HCT116 (cell line): ENCODE measurements at regions not wholly inside any gene's neighbourhood (a gene's known extent, or its start where the extent isn't known, plus 50 kb on each side); places are given as distances from the start of the nearest gene placed in this dataset.

Experiments used
- CEBPB ChIP-seq: IDR thresholded peaks from 2 replicates; pipeline ENCODE4 v1.6.1; 2012; ENCODE audit warnings: low read depth
- CTCF ChIP-seq, 3 experiments: fragments of 200-600 bp in 1 of 3; sonication (generic) in 1 of 3; IDR thresholded peaks in 2 of 3; conservative IDR thresholded peaks in 1 of 3; 2 replicates each; pipeline ENCODE4 v1.5.1; 2012 to 2017; ENCODE audit warnings: low read depth in 2 of 3, low read length in 2 of 3, antibody characterized with exemption in 1 of 3, borderline replicate concordance in 1 of 3, control low read depth in 1 of 3, mild to moderate bottlenecking in 1 of 3, mixed read lengths in 1 of 3, mixed run types in 1 of 3, moderate library complexity in 1 of 3; ENCODE audit not compliant: insufficient read depth in 1 of 3
- EGR1 ChIP-seq: IDR thresholded peaks from 2 replicates; pipeline ENCODE4 v1.6.1; 2012; ENCODE audit warnings: low read depth
- ELF1 ChIP-seq: IDR thresholded peaks from 2 replicates; pipeline ENCODE4 v1.6.1; 2012; ENCODE audit warnings: low read depth, borderline replicate concordance
- EZH2 ChIP-seq: fragments of 200-600 bp; sonication (generic); IDR thresholded peaks from 2 replicates; pipeline ENCODE4 v1.6.1; 2017; ENCODE audit warnings: antibody characterized with exemption, mixed run types
- JUND ChIP-seq: IDR thresholded peaks from 2 replicates; pipeline ENCODE4 v1.6.1; 2012
- POLR2A ChIP-seq: IDR thresholded peaks from 2 replicates; pipeline ENCODE4 v1.7.0; 2011; ENCODE audit warnings: borderline replicate concordance; ENCODE audit not compliant: insufficient read depth, insufficient read length; ENCODE audit errors: extremely low read depth
- POLR2AphosphoS5 ChIP-seq: IDR thresholded peaks from 2 replicates; pipeline ENCODE4 v1.6.1; 2011; ENCODE audit warnings: mild to moderate bottlenecking, low read depth, low read length, moderate library complexity
- RAD21 ChIP-seq: IDR thresholded peaks from 2 replicates; pipeline ENCODE4 v1.6.1; 2012; ENCODE audit warnings: low read depth, mild to moderate bottlenecking
- REST ChIP-seq: IDR thresholded peaks from 2 replicates; pipeline ENCODE4 v1.6.1; 2012; ENCODE audit warnings: low read depth

- no peak for TF ChIP-seq CTCF (IDR thresholded peaks at IDR 0.05 in 2 of 3, conservative IDR thresholded peaks at IDR 0.05 in 1 of 3; ENCODE audit: borderline replicate concordance in 1 of 3, insufficient read depth in 1 of 3, low read depth in 2 of 3, low read length in 2 of 3)
- TF ChIP-seq POLR2A, result no peak
- no peak for TF ChIP-seq JUND
- no peak for TF ChIP-seq POLR2AphosphoS5
- TF ChIP-seq ELF1, result no peak
- no peak for TF ChIP-seq CEBPB
- no peak for TF ChIP-seq EZH2
- TF ChIP-seq REST, result no peak
- no peak for TF ChIP-seq RAD21
- TF ChIP-seq EGR1, result no peak
Observed at GRCh38 chr4:114226968-114227760, 247.7 kb upstream of the ARSJ start.
